ENCODE measurements at regions not wholly inside any gene's neighbourhood (a gene's known extent, or its start where the extent isn't known, plus 50 kb on each side); places are given as distances from the start of the nearest gene placed in this dataset.
"Not testable (repeated sequence)": the region's sequence is repeated elsewhere in the genome, so short reads cannot be mapped to it uniquely, and the experiment has no call there.

GRCh38 chr22:12384612-12385011, 3143.4 kb upstream of the OR11H1 start:
- WGBS, 2 donors, result 88 to 90% methylated on average over 4 of the region's 4 CpGs
- H3K4me3 ChIP-seq (ENCODE audit: low read depth, poor library complexity, severe bottlenecking); intact Hi-C loops (cut with DNase I; ENCODE audit: low total_unique reads); DNase-seq (ENCODE audit: low spot score in 2 of 2): not testable (repeated sequence)

- H3K4me3 ChIP-seq (ENCODE audit: low read depth, poor library complexity, severe bottlenecking); intact Hi-C loops (cut with DNase I; ENCODE audit: low total_unique reads): not testable (repeated sequence)
- DNase-seq (ENCODE audit: low spot score in 2 of 2), result peak in 1 of 2 donors; percentile 82
- WGBS, 2 donors, result 69 to 71% methylated on average over 15 of the region's 15 CpGs
These were observed 3138.9 kb upstream of the OR11H1 start for GRCh38 chr22:12388824-12389800.

GRCh38 chr22:12397270-12397669, 3130.7 kb upstream of the OR11H1 start:
- intact Hi-C loops (cut with DNase I; ENCODE audit: low total_unique reads); H3K4me3 ChIP-seq (ENCODE audit: low read depth, poor library complexity, severe bottlenecking); DNase-seq (ENCODE audit: low spot score in 2 of 2): not testable (repeated sequence)
- WGBS, 2 donors, result 84 to 87% methylated on average over 2 of the region's 2 CpGs

GRCh38 chr22:12401942-12402341, 3126.1 kb upstream of the OR11H1 start:
- intact Hi-C loops (cut with DNase I; ENCODE audit: low total_unique reads); DNase-seq (ENCODE audit: low spot score in 2 of 2); H3K4me3 ChIP-seq (ENCODE audit: low read depth, poor library complexity, severe bottlenecking): not testable (repeated sequence)
- WGBS, 2 donors, result 78 to 95% methylated on average over 1 of the region's 1 CpG

- intact Hi-C loops (cut with DNase I; ENCODE audit: low total_unique reads); DNase-seq (ENCODE audit: low spot score in 2 of 2); H3K4me3 ChIP-seq (ENCODE audit: low read depth, poor library complexity, severe bottlenecking): not testable (repeated sequence)
- WGBS, 2 donors, result 45 to 56% methylated on average over 4 of the region's 4 CpGs
These were observed 3125.5 kb upstream of the OR11H1 start for GRCh38 chr22:12402531-12402930.

- intact Hi-C loops (cut with DNase I; ENCODE audit: low total_unique reads); H3K4me3 ChIP-seq (ENCODE audit: low read depth, poor library complexity, severe bottlenecking); DNase-seq (ENCODE audit: low spot score in 2 of 2): not testable (repeated sequence)
- 88 to 95% methylated on average over 3 of the region's 3 CpGs for WGBS, 2 donors
These were observed 3092.1 kb upstream of the OR11H1 start for GRCh38 chr22:12435890-12436289.

Data from lower leg skin (tissue), 3 donors.